CMK (cell line): ENCODE measurements at regions not wholly inside any gene's neighbourhood (a gene's known extent, or its start where the extent isn't known, plus 50 kb on each side); places are given as distances from the start of the nearest gene placed in this dataset.

Experiments used
- DNase-seq: peaks from one replicate; pipeline ENCODE4 v3.0.0-alpha.2; 2010; ENCODE audit warnings: low read depth

DNA sequence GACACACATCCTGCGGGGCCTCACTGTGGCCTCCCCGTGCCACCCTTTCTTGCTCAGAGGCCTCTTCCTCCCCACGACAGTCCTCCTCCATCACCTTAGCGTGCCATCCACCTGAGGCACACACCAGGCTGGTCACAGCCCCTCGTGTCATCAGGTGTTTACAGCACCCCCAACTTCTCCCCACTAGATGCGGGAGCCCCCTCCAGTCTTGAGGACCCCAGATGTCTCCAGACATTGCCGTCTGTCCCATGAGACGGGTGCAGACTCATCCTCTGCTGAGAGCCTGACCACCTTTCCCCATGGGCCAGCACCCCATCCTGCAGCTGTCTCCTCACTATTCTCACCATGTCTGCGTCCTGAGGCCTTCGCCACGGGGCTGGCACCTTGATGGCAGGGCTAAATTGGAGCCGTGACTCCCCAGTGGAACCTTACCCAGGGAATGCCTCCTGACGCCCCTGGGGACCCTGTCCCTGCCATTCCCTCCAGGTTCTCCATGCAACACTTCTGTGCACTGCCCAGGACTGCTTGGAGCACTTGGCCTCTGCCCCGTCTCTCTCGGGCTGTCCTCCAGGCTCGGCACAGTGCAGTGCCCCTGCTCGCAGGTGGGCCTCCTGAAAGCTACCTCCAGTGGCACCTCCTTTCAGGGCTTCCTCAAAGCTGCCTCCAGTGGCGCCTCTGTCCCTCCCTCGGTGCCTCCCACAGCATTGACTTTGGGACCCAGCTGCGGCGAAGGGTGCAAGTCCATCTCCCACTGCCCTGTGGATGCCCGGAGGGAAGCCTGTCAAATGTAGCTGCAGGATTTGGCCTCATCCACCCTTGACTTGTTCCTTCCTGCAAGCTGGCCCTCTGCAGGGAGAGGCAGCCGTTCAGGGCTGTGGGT is 1386.8 kb downstream of the BRD1 start:
- no peak for DNase-seq

DNA sequence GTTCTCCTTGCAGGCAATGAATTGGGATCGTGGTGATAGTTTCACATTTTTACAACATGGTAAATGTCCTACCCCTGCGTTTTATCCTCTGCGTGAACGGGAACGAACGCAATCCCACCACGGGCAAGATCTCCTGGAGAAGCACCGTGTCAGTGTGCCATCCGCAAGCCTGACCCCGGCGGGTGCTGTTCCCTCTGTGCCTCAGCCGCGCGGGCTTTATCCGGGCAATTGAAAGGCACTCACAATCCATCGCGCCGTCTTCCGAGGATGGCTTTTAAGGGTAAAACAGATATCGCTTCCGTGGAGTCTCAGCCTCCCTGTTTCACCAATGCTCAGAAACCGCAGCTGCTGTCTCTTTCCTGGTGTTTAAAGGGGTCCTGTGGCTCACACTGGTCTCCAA is 1387.5 kb downstream of the BRD1 start:
- DNase-seq: no peak

DNA sequence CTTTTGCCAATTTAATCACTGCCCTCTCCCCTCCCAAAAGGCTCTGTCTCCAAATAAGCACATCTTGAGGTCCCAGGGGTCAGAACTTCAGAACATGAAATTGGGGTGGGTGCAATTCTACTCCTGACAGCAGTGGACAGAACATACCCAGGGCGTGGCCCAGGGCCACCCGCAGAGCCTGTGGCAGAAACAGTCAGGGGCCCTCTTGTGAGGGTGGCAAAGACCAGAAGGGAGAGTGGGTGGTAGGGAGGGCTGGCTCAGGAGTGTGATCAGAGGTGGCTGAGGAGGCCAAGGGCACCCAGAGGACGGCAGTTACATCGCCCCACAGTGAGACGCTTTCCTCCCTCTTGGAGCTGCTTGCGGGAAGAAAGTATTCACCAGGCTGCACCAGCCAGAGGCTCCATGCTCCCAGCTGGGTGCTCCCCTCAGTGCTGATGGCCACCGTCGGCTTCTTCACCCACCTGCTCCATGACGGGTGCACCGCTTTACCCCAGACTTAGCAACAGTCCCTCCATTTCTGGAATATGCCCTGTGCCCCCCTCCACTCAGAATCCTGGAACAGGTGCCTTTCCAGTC is 1388.0 kb downstream of the BRD1 start:
- no peak for DNase-seq

DNA sequence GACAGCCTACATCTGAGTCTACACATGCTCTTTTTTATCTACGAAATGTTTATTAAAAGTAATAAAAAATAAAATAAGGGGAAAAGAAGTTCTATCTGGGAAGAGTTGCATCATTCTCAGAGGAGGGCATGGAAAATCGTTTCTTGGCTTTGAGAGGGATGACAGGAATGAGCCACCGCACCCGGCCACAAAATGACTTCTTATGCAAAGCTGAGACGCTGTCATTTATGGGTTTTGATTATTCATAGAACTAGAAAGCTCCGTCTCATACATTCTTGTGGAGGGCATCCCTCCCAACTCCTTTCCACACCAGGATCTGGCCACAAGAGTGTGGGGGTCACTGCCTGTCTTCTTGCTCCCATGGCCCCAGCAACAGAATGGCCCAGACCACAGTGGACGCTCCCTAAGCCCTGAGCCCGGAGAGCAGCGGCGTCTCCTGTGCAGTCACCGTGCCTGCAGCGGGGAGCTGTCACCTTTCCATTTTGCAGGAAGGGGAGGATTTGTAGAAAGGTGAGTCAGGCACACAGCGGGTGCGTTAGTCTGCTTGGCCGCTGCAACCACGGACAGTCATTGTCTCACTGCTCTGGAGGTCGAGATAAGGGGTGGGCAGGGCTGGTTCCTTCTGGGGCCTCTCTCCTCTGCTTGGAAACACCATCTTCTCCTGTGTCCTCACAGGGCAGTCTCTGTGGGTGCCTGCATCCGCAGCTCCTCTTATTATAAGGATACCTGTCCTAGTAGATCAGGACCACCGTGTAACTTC is 1388.7 kb downstream of the BRD1 start:
- no peak for DNase-seq

DNA sequence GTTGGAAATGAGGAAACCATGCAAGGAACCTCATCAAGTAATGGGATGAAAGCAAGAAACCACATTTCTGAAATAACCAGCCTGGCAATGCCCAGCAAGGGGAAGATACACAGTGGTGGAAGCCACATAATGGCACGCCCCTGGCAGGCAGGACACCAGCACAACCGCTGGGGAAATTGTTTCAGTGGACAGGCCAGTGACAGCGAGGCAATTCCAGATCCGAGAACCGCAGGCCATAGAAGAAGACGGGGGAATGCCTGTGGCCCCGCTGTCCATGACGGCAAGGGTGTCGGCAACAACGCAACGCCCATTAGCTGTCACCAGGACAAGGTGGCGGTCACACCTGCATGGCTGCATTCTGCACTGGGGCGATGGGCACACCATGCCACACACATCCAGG is 1389.6 kb downstream of the BRD1 start:
- no peak for DNase-seq

DNA sequence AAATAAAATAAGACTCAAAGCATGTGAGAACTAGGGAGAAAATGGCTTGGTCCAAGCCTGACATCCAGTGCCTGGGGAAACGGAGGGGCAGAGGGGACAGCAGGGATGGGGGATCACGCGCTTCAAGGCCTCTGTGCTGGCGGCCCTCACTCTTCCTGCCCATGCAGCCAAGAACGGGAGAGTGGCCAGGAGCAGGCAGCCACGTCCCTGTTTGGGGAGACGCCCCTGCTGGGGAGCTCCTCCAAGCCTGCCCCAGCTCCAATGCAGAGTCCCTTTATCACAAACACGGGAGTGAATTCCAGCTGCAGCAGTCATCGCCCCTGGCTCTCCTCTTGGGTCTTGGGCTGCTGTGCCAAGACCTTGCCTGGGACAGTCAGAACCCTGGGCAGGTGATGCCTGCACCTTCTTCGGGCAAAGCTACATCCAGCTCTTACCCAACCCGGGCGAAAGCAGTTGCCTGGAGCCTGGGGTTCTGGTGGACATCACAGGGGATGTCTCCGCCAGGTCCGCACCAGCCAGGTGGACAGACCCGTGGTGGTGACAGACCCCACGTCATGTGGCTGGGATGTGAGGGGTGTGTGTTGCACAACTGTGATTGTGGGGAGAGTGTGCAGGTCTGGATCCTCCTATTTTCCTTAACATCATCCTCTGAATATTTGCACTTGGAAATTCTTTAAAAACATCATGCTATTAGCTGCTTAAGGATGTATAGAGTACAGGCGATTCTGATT is 1391.3 kb downstream of the BRD1 start:
- DNase-seq: no peak

DNA sequence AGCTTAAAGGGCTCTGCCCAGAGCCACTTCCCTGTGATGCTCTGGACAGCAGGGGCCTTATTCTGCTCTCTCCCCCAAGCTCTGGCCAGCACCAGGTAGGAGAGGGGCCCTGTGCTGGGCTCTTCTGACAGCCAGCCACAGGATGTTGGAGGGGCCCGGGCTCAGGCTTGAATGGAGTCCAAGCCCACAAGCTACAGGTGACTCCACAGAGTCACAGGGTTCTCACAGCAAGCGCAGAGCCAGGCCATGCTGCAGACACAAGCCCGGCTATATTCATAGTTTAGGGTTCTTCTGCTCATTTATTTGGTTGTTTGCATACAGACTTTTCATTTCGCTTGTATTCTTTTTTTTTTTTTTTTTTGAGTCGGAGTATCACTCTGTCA is 1392.8 kb downstream of the BRD1 start:
- DNase-seq: no peak

DNA sequence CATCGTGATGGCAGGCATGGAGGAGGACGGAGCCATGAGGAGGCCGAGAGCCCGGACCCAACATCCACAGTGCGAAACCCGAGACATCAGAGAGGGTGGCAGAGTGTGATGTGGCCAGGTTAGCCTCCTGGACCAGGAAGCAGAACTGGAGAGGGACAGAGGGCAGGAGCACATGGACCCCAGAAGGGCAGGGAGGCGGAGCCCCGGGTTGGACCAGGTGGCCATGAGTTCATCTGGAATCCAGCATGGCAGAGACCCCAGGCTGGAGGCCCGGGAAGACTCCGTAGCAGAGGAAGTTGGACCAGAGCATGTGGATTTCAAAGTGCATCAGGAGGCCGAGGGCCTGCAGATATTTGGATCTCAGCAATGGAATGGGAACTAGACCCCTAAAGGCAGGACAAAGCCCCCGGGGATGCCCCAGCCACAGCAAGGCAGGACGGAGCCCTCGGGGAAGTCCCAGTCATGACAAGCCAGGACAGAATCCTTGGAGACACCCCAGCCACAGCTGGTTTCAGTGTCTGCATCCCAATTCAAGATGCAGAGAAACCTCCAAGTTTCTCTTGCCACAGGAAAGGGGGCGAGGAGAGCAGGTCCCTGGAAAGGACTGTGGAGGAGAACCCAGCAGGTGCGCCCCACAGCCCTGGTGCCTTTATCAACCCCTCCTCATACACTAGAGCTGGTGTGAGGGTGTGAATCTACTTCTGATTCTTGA is 1393.4 kb downstream of the BRD1 start:
- DNase-seq: no peak

DNA sequence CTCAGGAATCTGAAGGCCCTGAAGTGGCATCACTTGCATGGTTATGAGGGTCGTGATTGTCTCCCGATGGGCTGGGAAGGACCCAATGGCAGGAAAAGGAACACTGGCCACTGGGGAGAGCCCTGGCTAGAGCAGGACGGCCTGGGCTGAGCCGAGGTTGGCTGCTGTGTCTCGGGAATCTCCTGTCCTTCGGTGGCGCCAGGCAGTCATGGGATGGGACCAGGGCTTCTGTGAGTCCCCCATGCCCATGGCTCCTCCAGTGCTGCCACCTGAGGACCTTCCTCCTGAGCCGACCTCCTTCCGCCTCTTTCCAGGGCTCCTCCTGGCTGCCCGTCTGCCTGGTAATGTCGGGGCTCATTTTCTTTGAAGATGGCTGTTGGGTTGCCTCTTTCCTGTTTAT is 1394.0 kb downstream of the BRD1 start:
- DNase-seq: no peak

DNA sequence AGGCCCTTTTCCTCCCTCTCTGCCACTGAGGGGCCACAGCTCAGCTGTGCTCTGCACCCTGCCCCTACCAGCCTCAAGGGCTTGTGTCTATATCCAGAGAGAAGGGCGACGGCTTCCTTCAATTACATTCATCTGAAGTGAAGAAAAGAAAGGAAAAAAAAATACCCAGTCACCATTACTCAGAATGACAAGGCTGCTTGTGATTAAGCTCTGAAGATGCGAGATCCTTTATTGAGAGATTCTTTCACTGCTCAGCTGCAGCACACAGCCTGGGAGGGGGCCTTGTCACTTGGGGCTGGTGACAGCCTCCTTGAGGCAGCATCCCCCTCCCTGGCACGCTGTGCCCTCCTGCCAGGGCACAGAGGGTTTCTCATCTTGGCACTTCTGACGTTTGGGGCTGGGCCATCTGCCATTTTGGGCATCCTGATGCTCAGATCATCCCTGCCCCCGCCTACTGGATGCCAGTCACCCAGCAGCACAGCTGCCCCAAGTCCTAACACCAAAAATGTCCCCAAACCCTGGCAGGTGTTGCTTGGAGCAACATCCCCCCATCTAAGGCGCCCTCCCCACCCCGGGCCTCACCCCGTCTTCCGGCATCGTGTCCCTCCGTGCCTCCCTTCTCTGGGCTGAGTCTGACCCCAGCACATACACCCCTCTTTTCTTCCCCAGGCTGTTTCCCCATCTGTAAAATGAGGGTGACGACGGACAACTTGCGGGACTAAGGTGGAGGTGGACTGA is 1394.7 kb downstream of the BRD1 start:
- no peak for DNase-seq

DNA sequence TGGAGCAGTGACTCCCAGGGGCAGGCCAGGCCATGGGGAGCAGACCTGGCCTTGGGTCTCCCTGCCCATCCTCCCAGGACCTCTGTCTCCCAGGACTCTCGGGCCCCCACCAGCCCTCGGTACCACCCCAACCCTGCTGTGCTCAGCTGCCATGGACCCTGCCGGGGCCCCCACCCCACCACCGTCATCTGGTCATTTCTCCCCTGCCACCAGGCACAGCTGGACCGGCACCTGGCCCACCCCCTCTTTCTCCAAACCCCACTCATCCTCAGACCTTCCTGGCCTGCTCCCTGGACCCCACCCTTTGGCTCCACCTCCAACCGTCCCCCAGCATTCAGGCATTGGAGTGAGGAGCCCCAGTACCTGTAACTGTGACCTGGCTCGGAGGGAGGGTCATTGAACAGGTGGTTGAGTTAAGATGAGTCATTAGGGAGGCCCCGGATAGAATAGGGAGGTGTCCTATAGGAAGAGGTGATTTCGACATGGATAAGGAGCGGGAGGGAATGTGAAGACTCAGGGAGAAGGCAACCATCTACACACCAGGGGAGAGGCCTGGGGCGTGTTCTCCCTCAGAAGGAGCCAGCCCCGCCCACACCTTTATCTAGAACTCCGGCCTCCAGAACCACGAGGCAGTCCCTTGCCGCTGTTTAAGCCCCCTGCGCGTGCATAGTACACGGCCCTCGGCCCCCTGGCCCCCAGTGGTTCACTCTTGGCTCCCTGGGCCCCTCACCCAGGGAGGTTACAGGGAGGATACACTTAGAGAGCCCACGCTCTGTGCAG is 1395.9 kb downstream of the BRD1 start:
- no peak for DNase-seq

DNA sequence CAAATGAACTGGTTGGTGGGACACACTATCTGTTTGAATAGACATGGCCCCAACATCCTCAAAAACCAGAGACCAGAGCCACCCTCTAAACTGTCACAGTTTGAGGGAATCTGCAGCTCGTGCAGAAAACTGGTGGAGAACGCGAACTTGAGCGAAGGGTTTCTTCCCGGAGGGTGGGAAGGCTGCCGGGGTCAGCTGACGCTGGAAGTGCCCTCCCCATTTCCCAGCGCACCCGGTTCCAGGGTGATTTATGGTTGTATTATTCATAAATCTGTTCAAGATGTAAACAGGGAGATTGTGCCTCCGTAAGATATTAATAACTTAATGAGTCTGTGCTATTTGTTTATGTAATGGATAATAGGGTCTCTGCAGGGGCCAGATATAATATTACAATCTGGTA is 1396.7 kb downstream of the BRD1 start:
- no peak for DNase-seq

DNA sequence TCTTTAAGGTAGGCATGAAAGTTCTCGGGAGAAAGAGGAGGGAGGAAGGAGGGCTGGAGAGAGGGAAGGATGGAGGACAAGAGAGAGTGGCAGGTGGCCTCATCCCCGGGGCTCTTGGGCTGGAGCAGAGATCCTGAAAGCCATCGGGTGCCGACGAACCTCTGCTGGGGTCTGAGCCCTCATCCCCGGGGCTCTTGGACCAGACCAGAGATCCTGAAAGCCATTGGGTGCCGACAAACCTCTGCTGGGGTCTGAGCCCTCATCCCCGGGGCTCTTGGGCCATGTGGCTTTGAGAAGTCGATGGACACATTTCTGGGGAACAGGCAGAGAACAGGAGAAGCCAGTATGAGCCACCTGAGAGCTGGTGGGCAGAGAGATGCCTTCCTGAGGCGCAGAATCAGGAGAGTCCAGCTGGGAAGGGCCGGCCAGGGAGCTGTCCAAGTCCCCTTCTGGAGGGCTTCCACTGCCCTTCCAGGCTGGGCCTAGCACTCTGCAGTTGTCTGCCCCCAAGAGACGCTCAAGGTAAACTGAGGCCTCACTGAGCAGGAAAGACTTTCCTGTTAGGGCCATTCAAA is 1398.1 kb downstream of the BRD1 start:
- DNase-seq: no peak

DNA sequence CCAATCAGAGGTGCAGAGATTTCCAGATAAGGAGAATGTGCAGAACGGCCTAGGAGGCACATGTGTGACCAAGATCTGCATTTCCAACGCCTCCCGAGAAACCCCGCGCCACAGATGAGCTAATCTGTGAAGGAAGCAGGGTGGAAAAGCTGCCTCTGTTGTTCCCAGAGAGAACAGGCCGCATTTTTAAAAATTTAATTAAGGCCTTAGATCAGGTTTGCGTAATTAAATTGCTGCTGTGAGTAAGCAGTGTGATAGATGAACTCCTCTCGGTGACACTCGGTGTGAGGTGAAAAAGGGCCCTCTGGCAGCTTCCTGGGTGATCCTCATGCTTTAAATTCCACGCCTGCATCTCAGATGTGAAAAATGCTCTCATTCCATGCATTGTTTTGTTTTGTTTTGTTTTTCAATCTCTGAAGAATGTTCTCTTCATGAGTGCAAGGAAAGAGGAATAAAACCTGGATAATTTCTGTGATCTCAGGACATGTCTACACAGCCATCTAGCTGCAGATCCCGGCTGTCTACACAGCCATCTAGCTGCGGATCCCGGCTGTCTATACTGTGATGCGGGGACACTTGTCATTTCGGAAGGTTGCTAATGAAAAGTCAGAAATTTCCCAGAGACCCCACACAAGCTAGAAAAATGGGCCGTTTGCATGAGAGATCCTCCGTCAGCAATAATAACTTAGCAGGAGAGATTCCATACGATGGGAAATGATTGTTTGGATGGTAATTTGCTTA is 1398.9 kb downstream of the BRD1 start:
- DNase-seq: no peak

DNA sequence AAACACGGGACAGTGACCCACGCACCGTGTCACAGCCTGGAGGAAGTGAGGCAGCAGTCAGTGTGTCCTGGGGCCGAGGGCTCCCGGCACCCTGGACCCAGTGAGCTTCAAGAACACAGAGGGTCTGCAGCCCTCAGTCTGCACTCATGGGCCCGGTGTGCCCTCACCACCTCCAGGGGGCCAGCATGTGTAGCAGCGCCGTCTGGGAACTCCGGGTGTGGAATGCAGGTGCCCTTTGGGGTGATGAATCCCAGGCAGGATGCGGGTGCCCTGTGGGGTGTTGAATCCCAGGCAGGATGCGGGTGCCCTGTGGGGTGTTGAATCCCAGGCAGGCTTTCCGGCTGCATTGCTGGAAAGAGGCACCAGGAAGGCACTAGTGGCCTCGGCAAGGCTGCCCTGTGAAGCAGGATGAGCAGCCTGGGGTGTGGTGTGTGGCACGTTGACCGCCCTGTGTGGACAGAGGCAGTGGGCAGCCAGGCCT is 1399.9 kb downstream of the BRD1 start:
- DNase-seq: no peak

DNA sequence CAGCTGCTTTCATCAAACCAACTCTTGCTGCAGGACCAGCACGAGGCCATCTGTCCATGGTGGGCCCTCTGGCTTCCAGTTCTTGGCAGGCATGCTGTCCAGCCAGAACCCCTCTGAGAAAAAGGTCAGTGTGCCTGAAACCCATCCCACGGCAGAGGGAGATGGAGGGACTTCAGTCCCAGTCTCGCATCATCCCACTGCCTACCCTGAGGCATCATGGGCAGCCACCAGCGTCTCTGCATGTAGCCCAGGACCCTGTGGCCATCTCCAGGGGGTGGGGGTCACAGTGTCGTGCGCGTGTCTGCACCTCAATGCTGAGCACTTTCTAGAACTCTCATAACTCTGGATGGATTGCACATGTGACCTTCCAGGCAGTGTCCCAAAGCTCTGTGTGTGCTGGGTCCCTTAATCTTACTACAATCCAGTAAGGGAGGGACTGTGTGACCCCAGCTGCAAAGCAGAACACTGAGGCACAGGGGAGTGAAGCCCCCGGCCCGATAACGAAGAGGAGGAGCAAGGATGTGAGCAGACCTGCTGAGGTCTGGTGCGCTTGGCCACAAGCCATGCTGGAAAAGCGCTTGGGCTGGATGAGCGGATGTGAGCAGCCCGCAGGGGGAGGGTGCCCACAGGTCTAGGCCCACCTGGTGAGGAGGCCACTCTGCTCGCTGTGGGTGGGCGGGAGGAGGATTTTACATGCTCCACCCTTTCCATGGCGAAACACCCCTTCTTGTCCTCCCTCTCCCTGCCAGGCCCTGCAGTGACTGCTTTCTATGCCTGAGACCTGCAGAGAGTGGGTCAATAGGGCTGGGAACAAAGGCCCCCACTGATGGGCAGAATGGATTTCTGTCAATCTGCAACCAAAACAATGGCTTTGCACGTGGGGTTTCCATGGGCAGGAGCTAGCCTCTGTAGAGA is 1401.0 kb downstream of the BRD1 start:
- no peak for DNase-seq

DNA sequence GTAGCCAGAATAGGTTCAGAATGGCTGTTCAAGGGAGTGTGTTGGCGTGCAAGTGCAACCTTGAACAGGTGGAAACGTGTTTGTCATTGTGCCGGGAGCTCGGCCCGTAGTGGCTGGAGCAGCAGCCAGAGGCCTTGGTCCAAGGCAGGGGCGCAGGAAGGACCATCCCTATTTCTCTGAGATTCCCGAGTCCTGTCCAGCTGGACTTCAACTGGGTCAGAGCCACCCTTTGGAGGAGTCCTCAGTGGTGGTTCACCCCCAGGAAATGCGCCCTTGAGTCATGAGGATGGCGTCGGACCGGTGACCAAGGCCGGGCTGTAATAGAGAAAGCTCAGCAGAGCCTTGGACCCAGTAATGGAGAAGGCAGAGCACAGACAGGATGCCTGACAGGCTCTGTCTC is 1402.0 kb downstream of the BRD1 start:
- DNase-seq: no peak

DNA sequence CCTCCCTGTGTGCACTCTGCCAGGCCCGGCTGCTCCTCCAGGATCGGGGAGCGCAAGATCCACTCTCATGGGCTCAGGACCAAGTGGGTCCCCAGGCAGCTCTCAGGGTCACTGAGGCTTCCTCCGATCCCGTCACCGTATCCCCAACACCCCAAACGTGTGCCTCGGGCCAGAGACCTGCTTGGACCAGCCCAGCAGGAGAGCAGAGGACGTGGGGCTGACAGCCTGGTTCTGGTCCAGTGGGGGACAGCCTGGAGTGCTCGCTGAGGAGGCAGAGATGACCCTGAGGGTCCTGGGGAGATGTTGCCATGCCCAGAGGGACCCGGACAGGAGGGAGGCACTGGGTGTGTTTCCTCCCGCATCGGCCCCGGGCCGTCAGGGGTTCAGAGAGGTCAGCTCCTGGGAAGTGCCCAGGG is 1402.6 kb downstream of the BRD1 start:
- no peak for DNase-seq
